Ecto neural progenitor cell (in vitro differentiated cells): ENCODE measurements at regions not wholly inside any gene's neighbourhood (a gene's known extent, or its start where the extent isn't known, plus 50 kb on each side); places are given as distances from the start of the nearest gene placed in this dataset.

Experiments
- DNase-seq: peaks from one replicate; pipeline ENCODE4 v3.0.0-alpha.2; 2018; ENCODE audit warnings: low spot score

DNA sequence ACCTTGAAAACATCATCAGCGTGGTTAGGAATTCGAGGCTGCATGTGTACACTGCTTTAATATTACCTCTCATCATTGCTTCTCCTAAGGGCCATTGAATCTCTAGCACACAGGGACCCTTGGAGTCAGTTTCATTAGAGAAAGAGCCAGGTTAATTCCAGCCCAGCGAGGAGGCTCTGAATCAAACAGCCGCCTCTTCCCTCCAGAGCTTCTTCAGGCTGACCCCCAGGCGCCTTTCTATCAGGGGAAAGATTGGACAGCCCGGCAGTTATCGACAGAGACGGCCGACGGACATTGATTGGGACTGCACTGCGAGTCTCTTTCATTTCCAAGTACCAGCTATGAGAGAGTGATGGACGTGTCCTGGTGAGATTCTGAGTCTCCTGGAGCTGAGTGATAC lies 159.2 kb downstream of the ANKRD60 start:
- peak; percentile 16 for DNase-seq

GRCh38 chr20:58065508-58066361 lies 162.7 kb downstream of the ANKRD60 start:
- DNase-seq = no peak

DNA sequence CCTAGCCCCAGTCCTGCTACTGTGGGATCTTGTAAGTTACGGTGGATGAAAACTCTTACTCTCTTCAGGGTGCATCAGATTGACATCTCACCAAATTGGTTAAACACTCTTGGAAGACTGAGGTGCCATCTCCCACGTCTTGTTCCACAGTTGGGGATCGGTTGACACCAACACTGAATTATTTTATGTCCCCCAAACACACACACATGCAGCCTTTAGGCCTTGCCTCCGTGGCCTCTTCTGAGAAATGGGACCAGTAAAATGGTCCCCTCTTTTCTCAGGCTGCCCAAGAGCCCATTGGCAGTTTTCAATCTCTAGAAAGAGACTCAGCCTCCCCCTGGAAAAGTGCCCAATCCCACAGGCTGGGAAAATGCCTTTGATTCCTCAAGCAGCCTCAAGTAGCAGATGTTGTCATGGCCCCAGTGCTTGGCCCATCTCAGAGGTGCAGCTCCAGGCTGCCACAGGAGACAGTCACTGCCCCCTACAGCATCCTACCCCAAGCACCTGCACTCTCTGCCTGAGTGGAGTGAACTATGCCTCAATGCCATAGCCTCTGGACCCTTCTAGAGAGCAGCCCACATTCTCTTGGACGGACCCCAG lies 163.9 kb downstream of the ANKRD60 start:
- DNase-seq = peak; percentile 15

DNA sequence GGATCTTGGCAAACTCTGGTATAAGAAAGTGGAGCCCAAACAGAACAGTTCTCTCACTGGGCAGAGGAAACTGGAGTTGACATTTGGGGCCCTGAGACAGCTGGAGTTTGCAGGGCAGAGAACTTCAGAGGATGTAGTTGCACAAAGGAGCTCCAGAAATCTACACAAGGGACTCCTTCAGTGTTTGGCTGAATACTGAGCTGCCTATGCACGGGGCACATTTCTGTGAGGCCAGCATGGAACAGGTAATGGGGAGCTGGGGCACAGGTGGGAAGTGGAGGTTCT lies 169.3 kb downstream of the ANKRD60 start:
- no peak for DNase-seq

DNA sequence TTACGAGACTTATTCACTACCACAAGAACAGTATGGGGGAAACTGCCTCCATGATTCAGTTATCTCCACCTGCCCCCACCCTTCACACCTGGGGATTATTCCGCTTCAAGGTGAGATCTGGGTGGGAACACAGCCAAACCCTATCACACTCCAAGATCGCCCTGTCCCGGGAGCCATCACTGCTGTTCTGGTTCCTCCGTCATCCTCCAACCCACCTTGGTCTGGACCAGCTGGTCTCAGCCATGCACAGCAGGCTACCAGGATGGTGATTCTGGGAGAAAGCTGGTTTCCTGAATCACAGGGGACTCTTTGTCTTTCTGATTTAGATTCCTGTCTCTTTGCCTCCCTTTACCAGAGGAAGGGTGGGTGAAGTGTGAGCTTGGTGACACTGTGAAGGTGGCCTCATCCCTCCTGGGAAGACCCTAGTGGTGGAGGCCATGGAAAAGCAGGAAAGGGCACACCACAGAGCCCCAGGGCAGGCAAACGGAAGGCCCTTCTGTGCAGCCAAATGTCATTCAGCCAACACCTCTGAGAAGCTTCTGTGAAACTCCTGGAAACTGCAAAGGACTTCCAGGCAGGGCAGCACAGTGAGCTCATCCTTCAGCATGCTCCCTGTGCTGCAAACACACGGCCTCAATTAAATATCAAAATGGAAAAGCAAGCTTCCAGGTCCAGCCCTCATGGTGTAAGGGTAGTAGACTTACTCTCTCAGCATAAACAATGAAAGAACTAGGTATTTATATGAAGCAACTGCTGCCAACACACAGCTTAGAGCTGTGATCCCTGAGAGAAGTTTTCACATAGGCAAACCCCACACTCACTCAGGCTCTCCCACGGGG lies 169.8 kb downstream of the ANKRD60 start:
- DNase-seq = no peak

GRCh38 chr20:58056921-58057686 lies 171.3 kb downstream of the ANKRD60 start:
- no peak for DNase-seq

- no peak for DNase-seq
Measured at GRCh38 chr20:58056021-58056591, 172.3 kb downstream of the ANKRD60 start.

DNA sequence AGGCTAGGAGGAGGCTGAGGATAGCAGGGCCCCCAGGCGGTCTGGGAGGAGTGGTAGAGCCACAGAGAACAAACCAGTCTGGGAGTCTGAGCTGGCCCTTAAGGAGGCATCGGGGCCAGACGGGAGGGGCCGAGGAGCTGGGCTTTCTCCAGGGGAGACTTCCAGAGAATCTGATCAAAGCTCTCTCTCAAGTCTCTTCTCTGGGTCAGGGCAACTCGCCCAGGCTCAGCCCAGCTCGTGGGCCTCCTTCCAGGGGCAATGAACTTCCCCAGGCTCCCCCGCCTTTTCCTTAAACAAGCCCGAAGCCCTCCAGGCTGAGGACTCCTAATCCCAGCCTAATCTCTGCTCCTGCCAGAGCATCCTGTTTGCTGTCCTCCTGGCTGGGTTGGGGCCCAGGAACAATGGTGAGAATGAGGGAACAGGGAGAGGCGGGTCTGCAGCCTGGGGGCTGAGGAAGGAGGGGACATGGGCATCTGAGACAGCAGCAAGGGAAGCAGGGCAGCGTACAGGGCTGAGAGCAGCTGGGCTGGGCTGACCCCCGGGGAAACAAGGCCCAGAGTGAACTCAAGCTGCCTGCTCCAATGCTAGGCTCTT lies 173.6 kb downstream of the ANKRD60 start:
- peak; percentile 63 for DNase-seq

DNA sequence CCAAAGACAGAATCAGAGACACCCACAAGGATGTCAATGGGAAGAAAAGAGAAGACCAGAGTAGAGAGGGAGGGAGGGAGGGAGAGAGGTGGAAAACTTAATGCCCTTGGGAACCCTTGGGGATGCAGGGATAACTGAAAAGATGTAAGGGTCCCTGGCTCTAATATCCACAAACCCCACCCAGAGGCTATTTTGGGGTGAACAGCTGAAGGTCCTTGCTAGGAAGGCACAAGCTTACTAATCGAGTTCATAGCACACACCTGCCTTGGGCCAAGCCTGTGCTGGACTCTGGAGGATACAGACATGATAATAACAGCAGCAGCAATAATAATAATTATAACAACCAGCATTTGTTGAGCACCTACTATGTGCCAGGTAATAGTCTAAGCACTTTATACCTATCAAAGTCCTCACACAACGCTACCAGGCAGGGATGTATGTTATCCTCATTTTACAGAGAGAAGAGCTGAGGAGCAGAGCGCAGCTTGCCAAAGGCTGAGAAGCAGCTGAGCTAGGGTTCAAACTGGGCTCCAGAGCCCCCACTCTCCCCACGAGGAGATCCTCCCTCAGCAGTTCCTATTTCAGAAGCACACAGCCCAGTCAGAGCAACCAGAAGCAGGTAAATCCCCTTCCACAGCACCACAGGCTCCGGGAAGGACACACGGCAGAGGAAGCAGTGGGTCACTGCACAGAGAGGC lies 174.2 kb downstream of the ANKRD60 start:
- no peak for DNase-seq

DNA sequence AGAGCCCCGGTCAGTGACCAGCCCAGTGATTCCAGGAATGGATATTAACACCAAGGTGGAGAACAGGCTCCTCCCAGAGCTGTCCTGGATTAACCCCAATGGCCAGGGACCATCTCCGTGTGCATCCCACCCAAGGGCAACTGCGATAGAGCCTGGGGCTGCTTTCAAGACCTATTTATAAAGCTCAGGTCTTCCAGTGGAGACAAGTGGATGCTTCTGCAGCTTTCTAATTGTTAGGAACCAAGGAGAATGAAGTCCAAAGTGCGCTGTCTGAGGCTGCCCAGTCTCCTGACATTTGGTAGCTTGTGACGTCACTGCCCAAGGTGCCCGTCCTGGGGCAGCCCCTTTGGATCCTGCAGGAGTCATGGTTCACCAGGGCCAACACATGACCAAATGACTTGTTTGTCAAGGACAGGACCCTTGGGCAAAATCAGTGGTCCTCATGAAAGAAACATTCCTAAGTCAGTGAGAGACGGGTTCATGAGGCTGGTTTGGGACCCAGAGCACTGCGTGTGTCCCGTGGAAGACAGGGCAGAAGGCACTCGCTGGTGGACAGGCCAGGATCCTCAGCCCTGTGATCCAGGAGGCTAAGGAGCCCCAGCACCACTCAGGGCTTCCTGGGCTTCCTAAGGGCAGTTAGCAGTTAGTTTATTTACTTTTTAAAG lies 174.9 kb downstream of the ANKRD60 start:
- DNase-seq = no peak

- no peak for DNase-seq
Measured at GRCh38 chr20:58051367-58051766, 177.1 kb downstream of the ANKRD60 start.

GRCh38 chr20:58048096-58048702 lies 180.3 kb downstream of the ANKRD60 start:
- peak; percentile 53 for DNase-seq

- DNase-seq = no peak
Measured at GRCh38 chr20:58046311-58046710, 182.1 kb downstream of the ANKRD60 start.

DNA sequence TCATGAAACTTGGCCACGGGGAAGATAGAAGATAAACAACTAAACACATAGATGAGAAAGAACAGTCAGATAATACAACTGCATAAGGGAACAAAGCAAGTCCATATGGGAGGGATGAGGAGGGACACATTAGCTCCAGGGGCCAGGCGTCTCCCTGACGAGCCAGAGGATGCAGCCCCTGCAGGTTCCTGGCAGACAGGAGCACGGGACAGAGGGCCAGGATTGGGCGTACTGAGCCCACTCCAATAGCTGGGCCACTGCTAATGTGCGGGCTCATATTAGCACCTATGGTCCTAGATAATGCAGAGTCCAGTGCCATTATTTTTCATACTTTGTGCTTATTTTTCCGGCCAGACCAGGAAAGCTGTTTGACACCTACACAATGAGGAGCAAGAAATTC lies 182.9 kb downstream of the ANKRD60 start:
- DNase-seq = no peak

- no peak for DNase-seq
Measured at GRCh38 chr20:58044931-58045555, 183.4 kb downstream of the ANKRD60 start.

DNA sequence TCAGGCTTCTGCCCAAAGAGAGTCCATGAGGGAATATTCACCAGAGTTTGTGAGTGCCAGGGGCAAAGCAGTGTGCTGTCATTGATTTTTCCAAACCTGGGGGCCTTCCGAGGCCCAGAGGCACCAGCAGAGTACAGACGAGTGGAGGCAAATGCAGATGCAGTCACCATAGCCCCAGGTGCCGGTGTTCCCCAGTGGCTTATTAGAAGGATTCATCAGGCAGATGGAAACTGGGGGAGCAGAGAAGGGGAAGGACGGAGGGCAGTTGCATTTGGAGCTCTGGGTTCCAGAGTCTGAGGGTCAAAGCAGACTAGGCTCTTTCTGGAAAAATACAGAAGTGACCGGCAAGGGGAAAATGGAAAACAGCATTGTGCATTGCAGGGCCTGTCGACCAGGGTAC lies 184.2 kb downstream of the ANKRD60 start:
- no peak for DNase-seq

GRCh38 chr20:58043236-58044140 lies 185.0 kb downstream of the ANKRD60 start:
- DNase-seq = no peak

GRCh38 chr20:58042591-58042990 lies 185.9 kb downstream of the ANKRD60 start:
- no peak for DNase-seq
